PC-3 (cell line): ENCODE measurements at regions not wholly inside any gene's neighbourhood (a gene's known extent, or its start where the extent isn't known, plus 50 kb on each side); places are given as distances from the start of the nearest gene placed in this dataset.

Experiments
- ATAC-seq: fragments of 200-7000 bp; cut with Tn5 transposase; 2 replicates; pipeline ENCODE4 v1.9.1; 2020; ENCODE audit warnings: mild to moderate bottlenecking, moderate library complexity
- BruUV-seq: library from RNA; stranded (reverse); fragments of 400-500 nt; replicated peaks from 2 replicates; lab custom pipeline; 2021; lab: Mats Ljungman, UMichigan
- CTCF ChIA-PET: fragments of 300-600 bp; sonication (Branson Sonifier 250); formaldehyde crosslinking; loops from one replicate; lab custom pipeline; 2022; ENCODE audit warnings: antibody characterized with exemption; lab: Charles Lee
- POLR2A ChIA-PET: fragments of 300-600 bp; sonication (Branson Sonifier 250); formaldehyde crosslinking; loops from one replicate; lab custom pipeline; 2022; ENCODE audit warnings: antibody characterized with exemption; ENCODE audit not compliant: unreplicated experiment; lab: Charles Lee
- DNase-seq: peaks from one replicate; pipeline ENCODE4 v3.0.0-alpha.2; 2015
- H2AFZ ChIP-seq: fragments of 300-600 bp; sonication (generic); 2 replicates; pipeline ENCODE4 v1.6.0; 2016; ENCODE audit warnings: antibody characterized with exemption, low read length
- H3F3A ChIP-seq: fragments of 300-600 bp; sonication (generic); one replicate; pipeline ENCODE4 v1.6.0; 2017; ENCODE audit warnings: antibody characterized with exemption, low read length, control low read depth, mild to moderate bottlenecking; ENCODE audit not compliant: unreplicated experiment
- H3K27ac ChIP-seq: fragments of 300-600 bp; sonication (generic); 2 replicates; pipeline ENCODE4 v1.5.1; 2016; ENCODE audit warnings: mild to moderate bottlenecking, low read length
- H3K27me3 ChIP-seq: fragments of 300-600 bp; sonication (generic); 2 replicates; pipeline ENCODE4 v1.6.1; 2016; ENCODE audit warnings: low read length, mixed read lengths
- H3K36me3 ChIP-seq: fragments of 300-600 bp; sonication (generic); 2 replicates; pipeline ENCODE4 v1.6.1; 2016; ENCODE audit warnings: low read depth, mixed run types, low read length, mixed read lengths
- H3K4me1 ChIP-seq: fragments of 300-600 bp; sonication (generic); 2 replicates; pipeline ENCODE4 v1.5.1; 2016; ENCODE audit warnings: low read length; ENCODE audit not compliant: insufficient read depth
- H3K4me2 ChIP-seq: fragments of 300-600 bp; sonication (generic); 2 replicates; pipeline ENCODE4 v1.6.0; 2016; ENCODE audit warnings: low read length
- H3K4me3 ChIP-seq: fragments of 300-600 bp; sonication (generic); 2 replicates; pipeline ENCODE4 v1.5.1; 2016; ENCODE audit warnings: mild to moderate bottlenecking, low read length, mixed read lengths
- H3K79me2 ChIP-seq: fragments of 300-600 bp; sonication (generic); 2 replicates; pipeline ENCODE4 v1.6.1; 2017; ENCODE audit warnings: low read length, mixed read lengths
- H3K9ac ChIP-seq: fragments of 300-600 bp; sonication (generic); 2 replicates; pipeline ENCODE4 v1.6.0; 2016; ENCODE audit warnings: mild to moderate bottlenecking, low read length
- H3K9me2 ChIP-seq: fragments of 300-600 bp; sonication (generic); replicated peaks from 2 replicates; pipeline ENCODE4 v1.6.1; 2016; ENCODE audit warnings: mixed run types, low read length, mixed read lengths
- H3K9me3 ChIP-seq: fragments of 300-600 bp; sonication (generic); 2 replicates; pipeline ENCODE4 v1.6.1; 2016; ENCODE audit warnings: low read length, mixed read lengths
- H4K20me1 ChIP-seq: fragments of 300-600 bp; sonication (generic); 2 replicates; pipeline ENCODE4 v1.6.1; 2016; ENCODE audit warnings: low read length, mixed read lengths
- EZH2 ChIP-seq: fragments of 300-600 bp; sonication (generic); IDR thresholded peaks from one replicate; pipeline ENCODE4 v1.6.1; 2017; ENCODE audit warnings: antibody characterized with exemption, mild to moderate bottlenecking, low read length; ENCODE audit not compliant: unreplicated experiment
- EZH2phosphoT487 ChIP-seq: fragments of 300-600 bp; sonication (generic); IDR thresholded peaks from 2 replicates; pipeline ENCODE4 v1.6.1; 2018; ENCODE audit warnings: mild to moderate bottlenecking, antibody characterized with exemption, low read length, borderline replicate concordance
- intact Hi-C: fragments of 100-400 bp; cut with micrococcal nuclease; formaldehyde crosslinking; loops from 2 replicates; pipeline ENCODE4 v1.9.0; 2023
- TF ChIP-seq, protein P1 (sequence below): fragments of 300-600 bp; sonication (generic); conservative IDR thresholded peaks from 2 replicates; pipeline ENCODE4 v1.5.1; 2017; ENCODE audit warnings: antibody characterized with exemption, low read depth, mild to moderate bottlenecking, low read length

- ChIA-PET POLR2A (no interaction called here), CTCF (no interaction called here)
- ATAC-seq = no peak
- no peak overlapping the region for H3K27ac ChIP-seq
- H3K36me3 ChIP-seq = no peaks in the 10 kb centered on the region
- no peaks in the 10 kb centered on the region; the same call in 1 of the 2 replicates for H3K4me1 ChIP-seq
- peak; percentile 35 for DNase-seq
- no peak overlapping the region for H2AFZ ChIP-seq
- no peaks in the 10 kb centered on the region for H4K20me1 ChIP-seq
- H3F3A ChIP-seq = no peaks in the 10 kb centered on the region
- no peak overlapping the region for H3K9ac ChIP-seq
- intact Hi-C loops = no loop called here
- H3K9me3 ChIP-seq = no peaks in the 10 kb centered on the region
- no TSS peak for BruUV-seq
- TF ChIP-seq EZH2phosphoT487 (no peak), EZH2 (no peak)
- TF ChIP-seq, protein P1, sequence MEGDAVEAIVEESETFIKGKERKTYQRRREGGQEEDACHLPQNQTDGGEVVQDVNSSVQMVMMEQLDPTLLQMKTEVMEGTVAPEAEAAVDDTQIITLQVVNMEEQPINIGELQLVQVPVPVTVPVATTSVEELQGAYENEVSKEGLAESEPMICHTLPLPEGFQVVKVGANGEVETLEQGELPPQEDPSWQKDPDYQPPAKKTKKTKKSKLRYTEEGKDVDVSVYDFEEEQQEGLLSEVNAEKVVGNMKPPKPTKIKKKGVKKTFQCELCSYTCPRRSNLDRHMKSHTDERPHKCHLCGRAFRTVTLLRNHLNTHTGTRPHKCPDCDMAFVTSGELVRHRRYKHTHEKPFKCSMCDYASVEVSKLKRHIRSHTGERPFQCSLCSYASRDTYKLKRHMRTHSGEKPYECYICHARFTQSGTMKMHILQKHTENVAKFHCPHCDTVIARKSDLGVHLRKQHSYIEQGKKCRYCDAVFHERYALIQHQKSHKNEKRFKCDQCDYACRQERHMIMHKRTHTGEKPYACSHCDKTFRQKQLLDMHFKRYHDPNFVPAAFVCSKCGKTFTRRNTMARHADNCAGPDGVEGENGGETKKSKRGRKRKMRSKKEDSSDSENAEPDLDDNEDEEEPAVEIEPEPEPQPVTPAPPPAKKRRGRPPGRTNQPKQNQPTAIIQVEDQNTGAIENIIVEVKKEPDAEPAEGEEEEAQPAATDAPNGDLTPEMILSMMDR = peak; percentile 48
- no peaks in the 10 kb centered on the region for H3K79me2 ChIP-seq
- no peaks in the 10 kb centered on the region for H3K9me2 ChIP-seq
- no peak overlapping the region for H3K4me3 ChIP-seq
- no peak overlapping the region for H3K4me2 ChIP-seq
- H3K27me3 ChIP-seq = no peaks in the 10 kb centered on the region
These were observed 111.6 kb upstream of the WDR17 start for GRCh38 chr4:175953960-175954521.

GRCh38 chr4:175954685-175955084 lies 111.0 kb upstream of the WDR17 start:
- intact Hi-C loops = no loop called here
- no peak for DNase-seq
- Histone ChIP-seq H3F3A (no peaks in the 10 kb centered on the region), H3K27me3 (no peaks in the 10 kb centered on the region), H3K27ac (no peak overlapping the region), H3K4me2 (no peak overlapping the region), H3K79me2 (no peaks in the 10 kb centered on the region), H3K4me1 (no peaks in the 10 kb centered on the region; the same call in 1 of the 2 replicates), H3K9me3 (no peaks in the 10 kb centered on the region), H2AFZ (no peak overlapping the region), H4K20me1 (no peaks in the 10 kb centered on the region), H3K36me3 (no peaks in the 10 kb centered on the region), H3K4me3 (no peak overlapping the region), H3K9me2 (no peaks in the 10 kb centered on the region), H3K9ac (no peak overlapping the region)
- BruUV-seq = no TSS peak
- ATAC-seq = no peak
- CTCF ChIA-PET = no interaction called here
- POLR2A ChIA-PET = no interaction called here
- TF ChIP-seq EZH2phosphoT487 = no peak
- TF ChIP-seq, protein P1 = no peak
- no peak for TF ChIP-seq EZH2

DNA sequence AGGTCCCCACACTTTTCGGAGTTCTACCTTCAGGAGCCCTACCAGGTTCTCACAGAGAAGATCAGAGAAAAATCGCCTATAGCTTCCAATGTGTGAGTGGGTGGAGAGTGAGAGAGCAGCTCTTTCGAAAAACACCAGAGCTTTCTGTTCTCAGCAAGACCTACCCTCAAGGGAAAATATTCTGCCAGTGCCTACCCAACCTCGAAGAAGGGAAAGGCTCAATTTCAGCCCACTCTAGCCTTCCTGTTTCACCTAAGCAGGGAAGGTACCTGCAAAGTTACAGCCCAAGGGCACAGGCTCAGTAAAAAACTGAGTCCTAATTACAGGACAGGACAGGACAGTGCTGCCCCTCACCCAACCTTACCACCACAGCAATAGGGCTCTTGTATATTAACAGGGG lies 104.0 kb upstream of the WDR17 start:
- Histone ChIP-seq H3K27ac (no peak overlapping the region), H3K9me3 (no peaks in the 10 kb centered on the region), H3K4me3 (no peak overlapping the region), H3K4me1 (no peaks in the 10 kb centered on the region), H2AFZ (no peak overlapping the region), H3K79me2 (no peaks in the 10 kb centered on the region), H3K36me3 (no peaks in the 10 kb centered on the region), H3K9me2 (no peaks in the 10 kb centered on the region), H3K9ac (no peak overlapping the region), H3F3A (no peaks in the 10 kb centered on the region), H3K4me2 (no peak overlapping the region), H4K20me1 (no peaks in the 10 kb centered on the region), H3K27me3 (no peaks in the 10 kb centered on the region)
- intact Hi-C loops = no loop called here
- BruUV-seq = no TSS peak
- DNase-seq (no peak), ATAC-seq (no peak)
- TF ChIP-seq EZH2 = no peak
- no peak for TF ChIP-seq EZH2phosphoT487
- TF ChIP-seq, protein P1 = no peak
- ChIA-PET CTCF (no interaction called here), POLR2A (no interaction called here)
